Liver (tissue), 3 donors: ENCODE measurements at regions not wholly inside any gene's neighbourhood (a gene's known extent, or its start where the extent isn't known, plus 50 kb on each side); places are given as distances from the start of the nearest gene placed in this dataset.

Experiments
- CTCF ChIP-seq: fragments of 150-350 bp; IDR thresholded peaks from 2 replicates; pipeline ENCODE4 v1.5.1; 2017; ENCODE audit warnings: improper control_type of control experiment, low read depth, low read length; ENCODE audit not compliant: missing input control
- GABPA ChIP-seq, 2 donors: IDR thresholded peaks in 1 of 2; conservative IDR thresholded peaks in 1 of 2; 2 replicates each; pipeline ENCODE4 v1.6.1; 2016; ENCODE audit warnings: antibody characterized with exemption in 2 of 2, mild to moderate bottlenecking in 1 of 2, moderate library complexity in 1 of 2
- JUND ChIP-seq, 2 donors: IDR thresholded peaks; 2 replicates each; pipeline ENCODE4 v1.6.1; 2016; ENCODE audit warnings: antibody characterized with exemption in 2 of 2
- MAX ChIP-seq: IDR thresholded peaks from 2 replicates; pipeline ENCODE4 v1.6.1; 2016; ENCODE audit warnings: antibody characterized with exemption
- RAD21 ChIP-seq, 2 donors: IDR thresholded peaks; 2 replicates each; pipeline ENCODE4 v1.6.1; 2016; ENCODE audit warnings: antibody characterized with exemption in 2 of 2, mild to moderate bottlenecking in 2 of 2
- REST ChIP-seq: IDR thresholded peaks from 2 replicates; pipeline ENCODE4 v1.6.1; 2016; ENCODE audit warnings: antibody characterized with exemption, mild to moderate bottlenecking
- SP1 ChIP-seq: IDR thresholded peaks from 2 replicates; pipeline ENCODE4 v1.6.1; 2018; ENCODE audit warnings: antibody characterized with exemption, mild to moderate bottlenecking
- TAF1 ChIP-seq: conservative IDR thresholded peaks from 2 replicates; pipeline ENCODE4 v1.6.1; 2016; ENCODE audit warnings: antibody characterized with exemption, mild to moderate bottlenecking
- donor health status: healthy.
- donor health status: healthy.

GRCh38 chrX:106436691-106437090, 175.1 kb upstream of the RADX start:
- TF ChIP-seq CTCF, result no peak
- TF ChIP-seq TAF1, result no peak
- no peak for TF ChIP-seq RAD21 (IDR thresholded peaks at IDR 0.05)
- TF ChIP-seq REST, result no peak
- TF ChIP-seq JUND (IDR thresholded peaks at IDR 0.05), result no peak
- no peak for TF ChIP-seq SP1
- no peak for TF ChIP-seq MAX
- no peak for TF ChIP-seq GABPA (IDR thresholded peaks at IDR 0.05 in 1 of 2, conservative IDR thresholded peaks at IDR 0.05 in 1 of 2)
